Tibial nerve (tissue), 4 donors: ENCODE measurements at regions not wholly inside any gene's neighbourhood (a gene's known extent, or its start where the extent isn't known, plus 50 kb on each side); places are given as distances from the start of the nearest gene placed in this dataset.

Experiments
- CTCF ChIP-seq, 5 experiments: fragments of 200-600 bp in 3 of 5; fragments of 450-650 bp in 2 of 5; sonication (generic) in 3 of 5; IDR thresholded peaks; one replicate each; pipeline ENCODE4 v1.5.1; 2016 to 2019; ENCODE audit warnings: antibody characterized with exemption in 5 of 5, mild to moderate bottlenecking in 3 of 5, moderate library complexity in 2 of 5
- EP300 ChIP-seq, 2 donors: sonication (generic); formaldehyde crosslinking; IDR thresholded peaks; one replicate each; pipeline ENCODE4 v1.6.1; 2017; ENCODE audit warnings: antibody characterized with exemption in 2 of 2, mild to moderate bottlenecking in 1 of 2
- POLR2A ChIP-seq, 2 donors: fragments of 450-650 bp; IDR thresholded peaks; one replicate each; pipeline ENCODE4 v1.6.1; 2017; ENCODE audit warnings: antibody characterized with exemption in 2 of 2, mild to moderate bottlenecking in 2 of 2, moderate library complexity in 2 of 2

- no peak for TF ChIP-seq CTCF (IDR thresholded peaks at IDR 0.05)
- TF ChIP-seq POLR2A (IDR thresholded peaks at IDR 0.05): no peak
- TF ChIP-seq EP300 (IDR thresholded peaks at IDR 0.05): no peak
Measured at GRCh38 chr3:168807448-168807847, 711.7 kb upstream of the GOLIM4 start.
